NCI-H69 (cell line): ENCODE measurements at regions not wholly inside any gene's neighbourhood (a gene's known extent, or its start where the extent isn't known, plus 50 kb on each side); places are given as distances from the start of the nearest gene placed in this dataset.
A peak's percentile ranks its signal among the peaks of the same experiment; 100 is the strongest.
"Not testable (repeated sequence)": the region's sequence is repeated elsewhere in the genome, so short reads cannot be mapped to it uniquely, and the experiment has no call there.

ENCODE experiments used
- DNase-seq: peaks from one replicate; lab custom pipeline; 2025; lab: John Stamatoyannopoulos, UW

GRCh38 chr12:105524961-105525360, 194.5 kb downstream of the C12orf75 start:
- DNase-seq: no peak

- no peak for DNase-seq
Measured at GRCh38 chr12:105534068-105534467, 203.6 kb downstream of the C12orf75 start.

- DNase-seq: not testable (repeated sequence)
Measured at GRCh38 chr12:105535033-105535432, 204.5 kb downstream of the C12orf75 start.

GRCh38 chr12:105538880-105539279, 208.4 kb downstream of the C12orf75 start:
- no peak for DNase-seq

- DNase-seq: no peak
Measured at GRCh38 chr12:105539735-105540134, 209.2 kb downstream of the C12orf75 start.

- DNase-seq: no peak
Measured at GRCh38 chr12:105547786-105548185, 217.3 kb downstream of the C12orf75 start.

- no peak for DNase-seq
Measured at GRCh38 chr12:105548626-105549025, 218.1 kb downstream of the C12orf75 start.

GRCh38 chr12:105552056-105552455, 221.6 kb downstream of the C12orf75 start:
- no peak for DNase-seq

GRCh38 chr12:105554223-105554678, 223.8 kb downstream of the C12orf75 start:
- DNase-seq: no peak

- no peak for DNase-seq
Measured at GRCh38 chr12:105554856-105555255, 224.4 kb downstream of the C12orf75 start.

GRCh38 chr12:105555556-105556295, 225.2 kb downstream of the C12orf75 start:
- no peak for DNase-seq

GRCh38 chr12:105559310-105559709, 228.8 kb downstream of the C12orf75 start:
- no peak for DNase-seq

- DNase-seq: peak; percentile 85
Measured at GRCh38 chr12:105561546-105562198, 231.2 kb downstream of the C12orf75 start.

GRCh38 chr12:105562199-105562971, 231.9 kb downstream of the C12orf75 start:
- peak; percentile 93 for DNase-seq

GRCh38 chr12:105567061-105567460, 236.6 kb downstream of the C12orf75 start:
- DNase-seq: no peak

GRCh38 chr12:105569886-105570285, 239.4 kb downstream of the C12orf75 start:
- no peak for DNase-seq

- peak; percentile 51 for DNase-seq
Measured at GRCh38 chr12:105570944-105571343, 240.5 kb downstream of the C12orf75 start.

GRCh38 chr12:105573574-105573973, 243.1 kb downstream of the C12orf75 start:
- no peak for DNase-seq

- peak; percentile 14 for DNase-seq
Measured at GRCh38 chr12:105574056-105574715, 243.7 kb downstream of the C12orf75 start.

GRCh38 chr12:105575235-105575634, 244.7 kb downstream of the C12orf75 start:
- DNase-seq: no peak

- no peak for DNase-seq
Measured at GRCh38 chr12:105576261-105576660, 245.8 kb downstream of the C12orf75 start.

- DNase-seq: no peak
Measured at GRCh38 chr12:105580821-105581352, 250.4 kb downstream of the C12orf75 start.
